ENCODE measurements at regions not wholly inside any gene's neighbourhood (a gene's known extent, or its start where the extent isn't known, plus 50 kb on each side); places are given as distances from the start of the nearest gene placed in this dataset.

DNA sequence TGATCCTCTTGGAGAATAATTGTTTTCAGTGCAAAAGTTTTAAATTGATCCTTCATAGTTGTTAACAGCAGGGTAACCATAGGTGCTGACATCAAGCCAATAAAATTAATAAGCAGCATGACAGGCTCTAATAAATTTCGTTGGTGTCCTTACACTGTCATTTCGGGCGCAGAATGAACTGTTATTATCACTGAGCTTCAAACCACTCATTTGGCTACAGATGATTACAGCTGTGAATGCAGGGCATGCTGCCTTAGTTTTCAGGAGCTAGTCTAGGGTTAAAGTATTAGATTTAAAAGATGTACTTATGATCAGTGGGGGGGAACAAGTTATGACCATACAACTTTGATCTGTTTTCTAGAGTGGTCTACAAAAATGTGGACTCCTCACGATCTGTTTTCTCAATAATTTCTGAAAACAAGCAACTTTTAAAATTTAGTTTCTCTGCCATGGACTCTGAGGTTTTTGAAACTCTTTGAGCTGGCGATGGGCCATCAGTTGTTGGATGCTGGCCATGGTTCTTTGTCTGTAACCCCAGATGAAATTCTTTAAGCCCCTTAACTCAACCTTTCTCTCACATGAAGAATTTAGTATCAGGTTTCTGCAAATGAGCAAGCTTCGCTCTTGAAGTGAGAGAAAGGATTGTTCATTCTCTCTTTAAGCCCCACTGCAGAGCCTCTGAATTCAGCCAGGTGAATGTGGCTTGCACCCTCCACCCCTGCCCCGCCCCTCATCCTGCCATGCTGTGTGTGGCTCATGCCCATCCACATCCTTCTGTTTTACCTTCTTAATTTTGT, 99.1 kb upstream of the MTHFD1L start:
- no peaks in the 10 kb centered on the region for H3K9me3 ChIP-seq (ENCODE audit: severe bottlenecking)
- H3K36me3 ChIP-seq (ENCODE audit: low read depth): no peaks in the 10 kb centered on the region
- DNase-seq (ENCODE audit: low spot score) (no peak), ATAC-seq (ENCODE audit: low read depth) (no peak)
- no peaks in the 10 kb centered on the region for H3K27me3 ChIP-seq (ENCODE audit: insufficient read depth, poor library complexity, severe bottlenecking)
- TF ChIP-seq, protein P1, sequence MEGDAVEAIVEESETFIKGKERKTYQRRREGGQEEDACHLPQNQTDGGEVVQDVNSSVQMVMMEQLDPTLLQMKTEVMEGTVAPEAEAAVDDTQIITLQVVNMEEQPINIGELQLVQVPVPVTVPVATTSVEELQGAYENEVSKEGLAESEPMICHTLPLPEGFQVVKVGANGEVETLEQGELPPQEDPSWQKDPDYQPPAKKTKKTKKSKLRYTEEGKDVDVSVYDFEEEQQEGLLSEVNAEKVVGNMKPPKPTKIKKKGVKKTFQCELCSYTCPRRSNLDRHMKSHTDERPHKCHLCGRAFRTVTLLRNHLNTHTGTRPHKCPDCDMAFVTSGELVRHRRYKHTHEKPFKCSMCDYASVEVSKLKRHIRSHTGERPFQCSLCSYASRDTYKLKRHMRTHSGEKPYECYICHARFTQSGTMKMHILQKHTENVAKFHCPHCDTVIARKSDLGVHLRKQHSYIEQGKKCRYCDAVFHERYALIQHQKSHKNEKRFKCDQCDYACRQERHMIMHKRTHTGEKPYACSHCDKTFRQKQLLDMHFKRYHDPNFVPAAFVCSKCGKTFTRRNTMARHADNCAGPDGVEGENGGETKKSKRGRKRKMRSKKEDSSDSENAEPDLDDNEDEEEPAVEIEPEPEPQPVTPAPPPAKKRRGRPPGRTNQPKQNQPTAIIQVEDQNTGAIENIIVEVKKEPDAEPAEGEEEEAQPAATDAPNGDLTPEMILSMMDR (IDR thresholded peaks at IDR 0.05; ENCODE audit: poor library complexity, severe bottlenecking): no peak
- no peak overlapping the region for H3K4me3 ChIP-seq (ENCODE audit: severe bottlenecking)
- no peaks in the 10 kb centered on the region for H3K4me1 ChIP-seq (ENCODE audit: insufficient read depth, poor library complexity, severe bottlenecking)
- no peak overlapping the region for H3K27ac ChIP-seq (ENCODE audit: poor library complexity, severe bottlenecking)

DNA sequence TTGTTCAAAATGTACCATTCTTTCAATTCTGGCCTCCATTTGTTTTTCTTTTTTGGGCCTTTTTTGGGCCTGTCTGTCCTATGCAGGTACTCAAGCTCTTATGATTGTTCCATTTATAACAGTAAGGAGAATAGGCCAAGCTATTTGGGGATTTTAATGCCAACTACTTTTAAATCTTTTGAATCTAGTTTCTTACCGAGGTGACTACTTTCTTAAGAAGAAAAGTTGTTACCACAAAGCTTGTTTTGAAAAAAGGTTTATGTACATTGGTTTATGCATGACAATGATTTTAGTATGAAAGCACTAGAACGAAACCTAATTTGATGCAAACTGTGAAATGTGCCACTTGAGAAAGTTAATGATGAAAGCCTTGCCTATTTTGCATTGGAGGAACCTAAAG, 98.3 kb upstream of the MTHFD1L start:
- Histone ChIP-seq H3K27me3 (ENCODE audit: insufficient read depth, poor library complexity, severe bottlenecking) (no peaks in the 10 kb centered on the region), H3K4me1 (ENCODE audit: insufficient read depth, poor library complexity, severe bottlenecking) (no peaks in the 10 kb centered on the region), H3K27ac (ENCODE audit: poor library complexity, severe bottlenecking) (no peak overlapping the region), H3K4me3 (ENCODE audit: severe bottlenecking) (no peak overlapping the region), H3K9me3 (ENCODE audit: severe bottlenecking) (no peaks in the 10 kb centered on the region), H3K36me3 (ENCODE audit: low read depth) (no peaks in the 10 kb centered on the region)
- ATAC-seq (ENCODE audit: low read depth) (no peak), DNase-seq (ENCODE audit: low spot score) (no peak)
- TF ChIP-seq, protein P1 (IDR thresholded peaks at IDR 0.05; ENCODE audit: poor library complexity, severe bottlenecking): no peak

DNA sequence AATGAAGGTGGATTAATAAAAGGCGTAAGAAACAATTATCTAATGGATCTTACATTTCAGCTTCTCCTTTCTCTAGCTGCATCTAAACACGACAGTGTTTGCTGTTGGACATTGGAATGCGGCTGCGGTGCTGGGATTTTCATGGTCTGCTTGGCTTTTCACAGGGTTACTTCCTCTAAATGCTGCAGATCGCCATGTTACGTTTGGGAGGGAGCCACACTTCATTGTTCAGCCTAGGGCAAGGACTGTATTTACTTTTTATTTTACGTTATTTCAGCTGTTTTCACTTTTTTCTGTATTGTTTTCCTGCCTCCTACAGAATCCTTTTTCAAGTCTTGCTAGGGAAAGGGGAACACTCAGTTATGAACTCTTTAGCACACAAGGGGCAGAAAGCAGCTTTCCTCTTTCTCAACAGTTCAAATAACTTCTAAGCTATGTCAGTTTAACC, 97.9 kb upstream of the MTHFD1L start:
- TF ChIP-seq, protein P1 (IDR thresholded peaks at IDR 0.05; ENCODE audit: poor library complexity, severe bottlenecking): no peak
- DNase-seq (ENCODE audit: low spot score) (no peak), ATAC-seq (ENCODE audit: low read depth) (no peak)
- Histone ChIP-seq H3K27me3 (ENCODE audit: insufficient read depth, poor library complexity, severe bottlenecking) (no peaks in the 10 kb centered on the region), H3K27ac (ENCODE audit: poor library complexity, severe bottlenecking) (no peak overlapping the region), H3K4me3 (ENCODE audit: severe bottlenecking) (no peak overlapping the region), H3K4me1 (ENCODE audit: insufficient read depth, poor library complexity, severe bottlenecking) (no peaks in the 10 kb centered on the region), H3K9me3 (ENCODE audit: severe bottlenecking) (no peaks in the 10 kb centered on the region), H3K36me3 (ENCODE audit: low read depth) (no peaks in the 10 kb centered on the region)

DNA sequence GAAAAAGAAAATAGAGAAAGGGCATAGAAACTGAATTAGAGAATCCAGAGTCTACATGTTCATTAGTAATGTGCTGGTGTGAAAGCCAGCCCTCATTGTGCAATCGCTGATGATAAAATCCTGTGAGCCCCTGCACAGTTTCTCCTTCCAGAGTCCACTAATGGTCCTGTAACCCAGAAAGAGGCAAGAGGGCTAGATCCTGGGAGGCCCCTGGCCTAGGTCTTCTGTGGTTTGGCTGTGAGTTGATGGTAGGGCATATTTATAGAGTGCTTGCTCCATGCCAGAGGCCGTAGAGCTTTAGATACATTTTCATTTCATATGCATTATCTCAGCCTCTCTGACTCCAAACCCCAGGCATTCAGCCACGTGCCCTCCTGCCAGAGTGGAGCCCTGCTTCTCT, 94.9 kb upstream of the MTHFD1L start:
- Histone ChIP-seq H3K27me3 (ENCODE audit: insufficient read depth, poor library complexity, severe bottlenecking) (no peaks in the 10 kb centered on the region), H3K4me1 (ENCODE audit: insufficient read depth, poor library complexity, severe bottlenecking) (no peaks in the 10 kb centered on the region), H3K4me3 (ENCODE audit: severe bottlenecking) (no peak overlapping the region), H3K27ac (ENCODE audit: poor library complexity, severe bottlenecking) (no peak overlapping the region), H3K9me3 (ENCODE audit: severe bottlenecking) (no peaks in the 10 kb centered on the region), H3K36me3 (ENCODE audit: low read depth) (no peaks in the 10 kb centered on the region)
- DNase-seq (ENCODE audit: low spot score) (no peak), ATAC-seq (ENCODE audit: low read depth) (no peak)
- TF ChIP-seq, protein P1 (IDR thresholded peaks at IDR 0.05; ENCODE audit: poor library complexity, severe bottlenecking): no peak

DNA sequence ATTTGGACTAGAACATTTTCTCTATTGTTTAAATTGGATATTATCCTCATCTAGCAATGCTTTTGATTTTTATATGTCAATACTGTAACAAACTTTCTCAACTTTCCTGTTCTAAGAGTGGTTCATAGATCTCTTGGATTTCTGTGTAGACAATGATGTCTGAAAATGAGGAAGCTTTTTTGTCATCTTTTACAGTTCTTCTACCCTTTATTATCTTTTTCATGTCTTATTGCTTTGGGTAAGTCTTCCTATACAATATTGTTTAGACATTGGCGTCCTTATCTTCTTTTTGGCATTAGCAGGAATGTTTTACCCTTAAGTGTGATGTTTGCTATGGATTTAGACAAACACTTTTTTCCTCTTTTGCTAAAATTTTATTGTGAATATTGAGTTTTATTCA, 91.5 kb upstream of the MTHFD1L start:
- ATAC-seq (ENCODE audit: low read depth) (no peak), DNase-seq (ENCODE audit: low spot score) (no peak)
- Histone ChIP-seq H3K9me3 (ENCODE audit: severe bottlenecking) (no peaks in the 10 kb centered on the region), H3K27me3 (ENCODE audit: insufficient read depth, poor library complexity, severe bottlenecking) (no peaks in the 10 kb centered on the region), H3K4me3 (ENCODE audit: severe bottlenecking) (no peak overlapping the region), H3K4me1 (ENCODE audit: insufficient read depth, poor library complexity, severe bottlenecking) (no peaks in the 10 kb centered on the region), H3K27ac (ENCODE audit: poor library complexity, severe bottlenecking) (no peak overlapping the region), H3K36me3 (ENCODE audit: low read depth) (no peaks in the 10 kb centered on the region)
- TF ChIP-seq, protein P1 (IDR thresholded peaks at IDR 0.05; ENCODE audit: poor library complexity, severe bottlenecking): no peak
